HG02763 (cell line): ENCODE measurements at regions not wholly inside any gene's neighbourhood (a gene's known extent, or its start where the extent isn't known, plus 50 kb on each side); places are given as distances from the start of the nearest gene placed in this dataset.
"Not testable (repeated sequence)": the region's sequence is repeated elsewhere in the genome, so short reads cannot be mapped to it uniquely, and the experiment has no call there.

Experiments used
- ATAC-seq: cut with Tn5 transposase; IDR thresholded peaks from one replicate; pipeline ENCODE4 v1.9.1; 2021; ENCODE audit warnings: mild to moderate bottlenecking, moderate library complexity; ENCODE audit not compliant: unreplicated experiment

DNA sequence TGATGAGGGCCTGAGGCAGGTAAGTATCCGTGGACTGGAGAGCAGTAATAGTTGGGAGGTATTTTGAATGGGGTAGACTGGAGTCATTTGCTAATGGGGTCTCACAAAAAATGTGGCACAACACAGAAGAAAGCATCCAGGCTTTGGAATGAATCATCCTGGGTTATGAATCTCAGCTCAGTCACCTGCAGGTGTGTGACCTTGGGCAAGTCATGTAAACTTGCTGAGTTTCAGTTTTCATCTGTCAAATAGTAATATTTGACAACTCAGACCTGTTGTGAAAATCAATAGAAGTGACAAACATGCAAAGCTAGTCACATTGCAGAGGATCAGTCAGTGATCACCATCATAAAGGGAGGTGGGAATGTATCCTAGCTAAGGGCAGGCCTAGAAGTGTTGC lies 232.0 kb upstream of the TENM4 start:
- ATAC-seq: no peak

DNA sequence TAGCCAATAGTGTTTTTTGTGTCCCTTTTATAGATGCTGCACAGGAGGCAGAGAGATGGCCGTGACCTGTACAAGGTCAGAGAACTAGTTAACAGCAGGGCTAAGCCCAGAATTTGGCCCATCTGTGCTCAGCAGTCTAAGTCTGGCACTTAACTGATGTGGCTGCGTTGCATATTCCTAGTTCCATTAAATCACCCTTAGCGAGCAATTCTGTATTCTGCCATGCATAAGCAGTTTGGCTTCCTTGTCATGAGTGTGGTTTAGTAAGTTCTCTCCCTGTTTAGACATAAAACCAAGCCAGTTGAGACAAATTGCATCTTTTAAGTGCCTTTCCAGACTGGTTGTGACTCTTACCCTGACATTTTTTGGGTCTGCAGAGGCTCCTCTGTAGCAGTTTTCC lies 230.6 kb upstream of the TENM4 start:
- no peak for ATAC-seq

DNA sequence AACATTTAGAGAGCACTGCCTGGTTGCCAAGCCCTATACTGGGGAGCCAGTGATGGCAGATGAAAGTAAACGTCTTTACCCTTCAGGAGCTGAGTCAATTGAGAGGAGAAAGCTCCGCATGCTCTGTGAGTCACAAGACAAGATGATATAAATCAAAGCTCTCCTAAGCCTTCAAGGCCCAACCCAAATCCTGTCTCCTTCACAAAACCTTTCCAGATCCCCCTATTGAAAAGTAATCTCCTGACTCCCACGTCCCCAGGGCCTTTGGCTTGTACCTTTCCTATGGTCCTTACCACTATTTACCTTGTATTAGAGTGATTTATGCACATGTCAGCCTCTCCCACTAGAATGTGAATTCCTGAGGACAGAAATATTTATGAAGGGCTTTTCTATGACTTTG lies 230.1 kb upstream of the TENM4 start:
- no peak for ATAC-seq

DNA sequence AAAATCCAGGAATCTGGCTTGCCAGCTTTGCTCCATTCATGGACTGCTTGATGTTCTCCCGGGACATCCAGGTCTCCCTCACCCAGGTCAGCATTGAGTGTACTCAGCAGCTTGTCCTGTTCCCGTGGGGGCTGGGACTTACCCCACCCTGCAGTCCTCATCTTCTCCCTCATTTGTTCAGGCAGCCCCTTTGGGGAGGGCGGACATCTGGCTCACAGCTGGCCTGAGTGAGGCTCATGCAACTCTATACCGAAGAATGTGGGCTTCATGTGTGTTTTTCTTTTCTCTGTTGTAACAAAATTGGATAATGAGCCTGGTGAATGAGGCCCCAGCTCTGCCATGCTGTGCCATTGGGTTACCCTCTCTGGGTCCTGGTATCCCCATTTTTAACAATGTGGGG lies 227.7 kb upstream of the TENM4 start:
- ATAC-seq: no peak

DNA sequence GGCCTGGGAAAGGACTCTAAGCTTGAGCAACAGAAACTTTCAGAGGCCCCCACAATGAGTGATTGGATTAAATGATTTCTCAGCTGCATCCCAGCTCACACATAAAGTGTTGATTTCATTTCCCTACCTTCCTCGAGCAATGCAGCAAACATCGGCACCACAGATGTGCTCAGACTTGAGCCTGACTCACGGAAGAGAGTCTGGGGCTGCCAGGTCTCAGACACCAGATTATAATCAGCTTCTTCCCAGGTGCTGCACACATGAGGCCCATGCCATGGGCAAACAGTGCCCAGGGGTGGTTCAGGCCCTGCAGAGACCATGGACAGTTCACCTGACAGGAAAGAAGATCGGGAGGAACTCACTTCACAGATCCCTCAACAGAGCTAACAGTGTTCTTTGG lies 226.6 kb upstream of the TENM4 start:
- no peak for ATAC-seq

DNA sequence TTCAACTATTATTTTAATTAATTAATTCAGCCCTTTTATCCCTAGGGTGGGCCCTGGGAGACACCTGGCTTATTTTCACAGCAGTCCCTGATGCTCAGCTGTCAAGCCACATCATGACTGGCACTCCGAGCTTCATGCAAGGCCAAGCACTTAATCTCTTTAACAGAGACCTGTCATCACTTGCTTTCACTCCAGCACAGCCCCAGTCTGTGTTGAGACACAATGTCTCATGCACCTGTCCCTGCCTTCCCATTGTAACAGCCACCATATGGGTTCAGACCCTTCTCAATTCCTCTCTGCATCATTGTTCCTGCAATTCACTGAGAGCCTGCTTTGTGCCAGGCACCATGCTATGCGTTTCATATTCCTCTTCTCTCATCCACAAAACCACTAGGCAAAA lies 222.2 kb upstream of the TENM4 start:
- ATAC-seq: no peak

DNA sequence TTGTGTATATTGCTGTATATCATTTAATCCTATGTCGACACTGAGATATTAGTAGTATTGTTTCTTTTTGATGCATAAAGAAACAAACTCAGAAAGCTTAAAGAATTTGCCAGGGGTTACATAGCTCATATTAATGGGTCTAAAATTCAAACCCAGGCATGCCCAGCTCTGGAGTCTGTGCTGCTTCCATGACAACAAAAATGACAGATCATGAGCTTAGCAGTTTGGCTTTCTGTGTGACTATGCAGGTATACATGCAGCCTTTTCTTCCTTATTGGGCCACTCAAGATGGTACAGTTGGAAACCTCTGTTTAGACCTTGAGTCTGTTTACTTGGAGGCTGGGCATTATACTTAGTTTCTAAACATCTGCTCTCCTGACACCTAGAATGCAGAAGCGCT lies 220.5 kb upstream of the TENM4 start:
- no peak for ATAC-seq

DNA sequence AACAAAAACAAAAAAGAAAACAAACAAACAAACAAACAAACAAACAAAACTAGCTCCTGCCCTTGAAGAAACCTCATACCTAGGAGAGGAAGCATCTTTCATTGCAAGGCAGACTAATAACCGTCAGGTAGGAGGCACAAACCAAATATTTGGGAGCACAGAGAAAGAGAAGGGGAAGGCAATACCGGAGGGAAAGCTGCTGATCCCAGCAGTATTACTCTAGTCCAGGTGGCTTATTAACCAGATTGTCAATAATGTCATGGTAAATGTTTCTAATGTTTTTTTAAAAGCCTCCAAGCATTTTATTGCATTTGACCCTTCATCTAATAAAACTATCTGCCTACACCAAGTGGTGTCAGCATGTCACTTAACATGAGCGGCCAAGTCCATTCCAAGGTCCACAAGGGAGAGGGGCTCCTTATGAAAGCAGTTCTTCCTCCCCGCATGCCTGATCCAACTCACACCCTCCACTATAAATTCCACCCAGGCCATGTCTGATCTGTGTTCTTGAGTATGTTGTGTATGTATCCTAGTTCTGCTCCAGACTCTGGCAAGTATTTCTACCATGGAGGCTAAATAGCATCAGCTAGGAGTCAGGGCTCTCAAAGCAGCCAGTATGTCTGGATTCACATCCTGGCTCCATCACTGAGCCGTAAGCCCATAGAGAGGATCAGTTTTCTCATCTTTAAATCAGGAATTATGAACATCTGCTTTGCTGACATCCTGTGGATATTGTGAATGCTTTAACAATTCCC lies 208.1 kb upstream of the TENM4 start:
- ATAC-seq: no peak

- no peak for ATAC-seq
These were observed 196.4 kb upstream of the TENM4 start for GRCh38 chr11:79637219-79637618.

- ATAC-seq: no peak
These were observed 194.1 kb upstream of the TENM4 start for GRCh38 chr11:79634905-79635304.

DNA sequence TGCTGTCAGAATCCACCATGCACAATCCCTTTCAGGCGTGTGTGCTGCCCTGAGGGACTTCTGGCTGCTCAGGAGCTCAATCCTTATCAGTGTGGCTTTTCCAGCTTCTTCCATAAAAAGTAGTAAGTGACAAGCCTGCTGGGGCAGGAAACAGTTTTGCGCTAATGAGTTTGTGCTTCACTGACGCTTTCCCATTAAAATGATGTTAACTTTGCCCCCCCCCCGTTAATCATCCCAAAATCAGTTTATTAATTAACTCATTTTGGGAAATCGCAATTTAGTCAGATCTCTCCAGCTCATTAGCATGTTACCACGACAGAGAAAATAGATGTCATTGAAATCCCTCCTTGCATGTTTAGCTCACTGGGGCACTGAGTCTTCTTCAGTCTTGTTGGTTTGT lies 186.5 kb upstream of the TENM4 start:
- ATAC-seq: no peak

DNA sequence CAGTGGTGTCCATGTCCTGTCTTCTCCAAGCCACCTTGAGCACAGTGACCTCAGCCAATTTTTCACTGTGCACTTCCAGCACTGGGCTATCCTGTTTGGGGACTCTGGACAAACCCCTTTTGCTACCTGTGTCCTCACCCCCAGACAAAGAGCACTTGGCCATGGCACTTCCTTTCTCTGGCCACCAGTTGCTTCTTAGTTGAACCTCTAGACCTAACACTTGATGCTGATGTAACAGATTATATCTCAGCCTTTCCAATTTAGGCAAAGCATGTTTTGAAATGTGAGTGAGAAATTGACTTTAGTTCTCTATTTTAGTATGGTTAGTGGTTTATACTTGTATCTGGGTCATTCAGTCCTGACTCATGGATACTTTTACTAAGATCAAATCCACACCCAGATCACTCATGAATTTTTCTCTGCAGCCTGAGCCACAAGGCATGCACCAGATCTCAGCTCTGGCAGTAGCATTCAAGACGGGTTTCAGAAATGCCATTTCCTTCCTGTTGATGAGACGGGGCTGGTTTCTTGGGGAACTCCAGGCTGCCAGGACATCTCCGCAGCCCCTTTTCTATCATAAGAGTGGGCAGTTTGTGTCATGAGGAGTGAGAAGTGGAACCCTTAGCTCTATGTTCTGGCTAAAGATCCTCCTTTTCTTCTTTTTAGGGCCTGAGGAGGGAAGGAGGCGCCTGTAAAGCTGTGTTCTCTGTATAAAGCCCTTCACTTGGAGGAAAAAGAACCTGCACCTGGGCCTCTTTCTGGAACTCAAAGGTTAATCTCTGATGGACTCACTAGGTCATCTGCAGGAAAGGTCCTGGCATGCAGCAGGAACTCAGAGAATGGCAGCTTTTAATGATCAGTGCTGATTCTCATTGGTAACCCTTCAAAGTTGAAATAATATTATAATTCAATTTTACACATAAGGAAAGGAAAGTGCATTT lies 185.6 kb upstream of the TENM4 start:
- ATAC-seq: no peak

DNA sequence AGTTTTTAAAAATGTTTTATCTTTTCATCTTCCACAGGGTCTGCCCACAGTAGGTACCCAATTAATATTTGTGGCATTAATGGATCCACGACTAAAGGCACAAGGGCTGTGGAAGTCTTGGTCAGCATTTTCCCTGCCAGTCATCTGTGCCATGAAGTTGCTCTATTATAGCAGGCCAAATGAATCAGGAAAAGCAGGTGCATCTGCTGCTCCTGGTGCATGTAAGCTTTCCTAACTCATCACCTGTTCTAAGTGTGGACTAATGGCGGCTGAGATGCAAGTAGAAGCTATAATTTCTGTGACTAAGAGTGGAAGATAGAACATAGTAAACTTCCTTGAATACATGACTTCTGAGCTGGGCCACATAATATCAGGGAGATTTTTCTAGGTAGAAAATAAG lies 182.5 kb upstream of the TENM4 start:
- ATAC-seq: no peak

DNA sequence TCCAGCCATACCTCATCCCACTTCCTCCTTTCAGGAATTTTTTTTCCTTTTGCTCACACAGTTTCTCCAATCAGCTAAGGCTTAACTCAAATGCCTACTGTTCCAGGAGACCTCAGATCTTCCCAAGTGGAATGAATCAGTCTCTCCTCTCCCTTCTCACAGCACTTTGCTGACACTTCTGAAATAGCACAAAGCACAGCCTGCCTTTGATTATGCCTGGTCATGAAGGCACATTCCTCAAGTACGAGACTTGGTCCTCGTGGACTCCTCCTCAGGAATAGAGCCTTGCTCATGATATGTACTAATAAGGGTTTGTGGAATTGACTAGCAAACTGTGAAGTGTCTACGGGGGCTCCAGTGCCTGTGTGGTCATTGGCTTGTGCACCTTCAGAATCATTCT lies 176.7 kb upstream of the TENM4 start:
- no peak for ATAC-seq

GRCh38 chr11:79616392-79616851 lies 175.6 kb upstream of the TENM4 start:
- no peak for ATAC-seq

- ATAC-seq: no peak
These were observed 174.6 kb upstream of the TENM4 start for GRCh38 chr11:79615425-79615824.

- no peak for ATAC-seq
These were observed 169.8 kb upstream of the TENM4 start for GRCh38 chr11:79610678-79611077.

DNA sequence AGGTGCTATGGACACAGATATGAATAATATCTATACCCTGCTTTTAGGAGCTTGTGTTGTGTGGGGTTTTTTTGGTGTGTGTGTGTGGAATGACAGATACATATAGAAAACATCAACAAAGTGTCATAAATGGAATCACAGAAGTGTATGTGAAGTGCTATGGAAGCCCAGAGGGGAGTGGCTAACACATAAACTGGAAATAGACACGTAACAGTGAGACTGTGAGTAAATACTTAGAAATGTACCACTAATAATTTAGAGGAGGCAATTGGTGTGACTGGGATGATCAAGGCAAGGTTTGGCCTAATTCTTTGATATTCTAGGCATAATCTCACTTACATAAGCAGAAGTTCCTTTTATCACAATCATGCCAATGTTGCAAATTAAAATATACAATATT lies 169.3 kb upstream of the TENM4 start:
- no peak for ATAC-seq

DNA sequence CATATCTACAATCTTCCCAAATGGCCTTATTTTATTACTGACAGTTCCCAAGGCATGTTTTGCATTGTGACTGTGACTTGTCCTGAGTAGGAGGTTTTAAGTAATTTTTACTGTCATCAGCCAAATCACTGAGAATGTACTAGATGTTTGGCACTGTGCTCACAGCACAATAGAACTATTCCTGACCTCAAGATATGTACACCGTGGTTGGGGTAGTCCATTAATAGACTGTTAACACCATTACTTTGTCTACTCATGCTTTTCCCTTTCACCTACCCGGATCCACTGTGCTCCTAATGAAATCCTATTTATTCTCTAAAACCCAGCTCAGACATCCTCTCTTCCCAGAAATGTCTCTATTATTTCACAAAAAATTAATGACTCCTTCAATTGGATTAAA lies 168.7 kb upstream of the TENM4 start:
- no peak for ATAC-seq

GRCh38 chr11:79606461-79606860 lies 165.6 kb upstream of the TENM4 start:
- not testable (repeated sequence) for ATAC-seq

- no peak for ATAC-seq
These were observed 159.9 kb upstream of the TENM4 start for GRCh38 chr11:79600711-79601110.

DNA sequence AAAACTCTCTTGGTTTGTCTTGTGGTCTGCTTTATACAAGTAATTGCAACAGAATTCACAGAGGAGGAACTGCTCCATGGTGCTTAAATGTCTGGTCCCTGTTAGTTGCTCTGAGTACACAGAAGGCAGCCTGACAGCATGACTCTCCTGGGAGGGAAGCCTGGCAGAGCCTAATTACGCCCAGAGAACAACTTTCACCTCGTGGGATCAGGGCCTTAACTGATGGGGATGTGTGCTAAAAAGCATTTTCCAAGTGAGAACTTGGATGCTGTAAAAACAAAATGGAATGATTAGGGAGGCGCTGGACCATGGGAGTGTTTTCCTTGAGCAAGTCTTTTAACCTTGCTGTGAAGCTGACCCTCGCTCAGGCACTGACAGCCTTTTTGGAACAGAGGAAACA lies 154.0 kb upstream of the TENM4 start:
- no peak for ATAC-seq
